Spleen (tissue), 11 donors: ENCODE measurements at regions not wholly inside any gene's neighbourhood (a gene's known extent, or its start where the extent isn't known, plus 50 kb on each side); places are given as distances from the start of the nearest gene placed in this dataset.

ENCODE experiments used
- DNase-seq: peaks from one replicate; pipeline ENCODE4 v3.0.0-alpha.2; 2020
- H3K27ac ChIP-seq, 8 donors: fragments of 200-600 bp; sonication (generic) in 7 of 8; 1 replicate in 4 of 8; 2 replicates in 4 of 8; pipeline versions ENCODE4 v1.5.0 to v1.8.0; 2016 to 2021; ENCODE audit warnings: inconsistent platforms in 4 of 8, mild to moderate bottlenecking in 4 of 8, moderate library complexity in 1 of 8
- H3K27me3 ChIP-seq, 7 donors: fragments of 200-600 bp; sonication (generic) in 6 of 7; replicated peaks in 1 of 7; 1 replicate in 4 of 7; 2 replicates in 3 of 7; pipeline versions ENCODE4 v1.5.0 to v1.8.0; 2016 to 2021; ENCODE audit warnings: inconsistent platforms in 3 of 7, mild to moderate bottlenecking in 1 of 7
- H3K36me3 ChIP-seq, 6 donors: fragments of 200-600 bp; sonication (generic) in 5 of 6; 1 replicate in 4 of 6; 2 replicates in 2 of 6; pipeline versions ENCODE4 v1.5.0 to v1.8.0; 2016 to 2021; ENCODE audit warnings: inconsistent platforms in 2 of 6
- H3K4me1 ChIP-seq, 6 donors: fragments of 200-600 bp; sonication (generic) in 5 of 6; 1 replicate in 3 of 6; 2 replicates in 3 of 6; pipeline versions ENCODE4 v1.5.0 to v1.8.0; 2016 to 2021; ENCODE audit warnings: inconsistent platforms in 3 of 6
- H3K4me3 ChIP-seq, 8 donors: fragments of 200-600 bp; sonication (generic) in 7 of 8; 1 replicate in 4 of 8; 2 replicates in 4 of 8; pipeline versions ENCODE4 v1.5.0 to v1.8.0; 2016 to 2021; ENCODE audit warnings: inconsistent platforms in 4 of 8, mild to moderate bottlenecking in 4 of 8, moderate library complexity in 2 of 8
- H3K9me3 ChIP-seq, 8 donors: fragments of 200-600 bp; sonication (generic) in 7 of 8; 1 replicate in 4 of 8; 2 replicates in 4 of 8; pipeline versions ENCODE4 v1.5.0 to v1.8.0; 2016 to 2021; ENCODE audit warnings: inconsistent platforms in 4 of 8
- POLR2A ChIP-seq, 3 donors: fragments of 450-650 bp; IDR thresholded peaks; one replicate each; pipeline ENCODE4 v1.5.1; 2017; ENCODE audit warnings: antibody characterized with exemption in 3 of 3, mild to moderate bottlenecking in 1 of 3
- POLR2AphosphoS5 ChIP-seq, 3 donors: sonication (generic); formaldehyde crosslinking; IDR thresholded peaks; one replicate each; pipeline ENCODE4 v1.5.1; 2017; ENCODE audit warnings: antibody characterized with exemption in 3 of 3
- WGBS, 5 donors: extraction: QIAGEN DNeasy Blood & Tissue Kit in 3 of 5; methylation state at CpG; one replicate each; pipeline versions ENCODE4 v1.1.5 to v1.1.7; 2013 to 2018; 5-methylcytosine and 5-hydroxymethylcytosine counted together
- intact Hi-C: fragments of 100-400 bp; cut with DNase I; formaldehyde crosslinking; loops from one replicate; pipeline ENCODE4 v1.15.0; 2023; ENCODE audit warnings: low total_unique reads
- TF ChIP-seq, protein P1 (sequence below), 11 experiments: fragments of 200-600 bp in 7 of 11; fragments of 450-650 bp in 4 of 11; sonication (generic) in 4 of 11; IDR thresholded peaks in 8 of 11; conservative IDR thresholded peaks in 3 of 11; 1 replicate in 7 of 11; 2 replicates in 4 of 11; pipeline versions ENCODE4 v1.4.0 to v1.8.0; 2016 to 2021; ENCODE audit warnings: antibody characterized with exemption in 11 of 11, inconsistent platforms in 4 of 11, mild to moderate bottlenecking in 1 of 11
- donor health status: healthy with polysubstance abuse.
- donor health status: DM: no; HTN: no; CAD: no; lungs with moderate emphysema.
- donor health status: DM: no; HTN: no; CAD: no.
- donor health status: Bipolar disorder and iron deficiency.
- donor health status: healthy.
- donor health status: DM: no; HTN: no; CAD: no.
- donor health status: DM: yes; HTN: yes; CAD: no.

DNA sequence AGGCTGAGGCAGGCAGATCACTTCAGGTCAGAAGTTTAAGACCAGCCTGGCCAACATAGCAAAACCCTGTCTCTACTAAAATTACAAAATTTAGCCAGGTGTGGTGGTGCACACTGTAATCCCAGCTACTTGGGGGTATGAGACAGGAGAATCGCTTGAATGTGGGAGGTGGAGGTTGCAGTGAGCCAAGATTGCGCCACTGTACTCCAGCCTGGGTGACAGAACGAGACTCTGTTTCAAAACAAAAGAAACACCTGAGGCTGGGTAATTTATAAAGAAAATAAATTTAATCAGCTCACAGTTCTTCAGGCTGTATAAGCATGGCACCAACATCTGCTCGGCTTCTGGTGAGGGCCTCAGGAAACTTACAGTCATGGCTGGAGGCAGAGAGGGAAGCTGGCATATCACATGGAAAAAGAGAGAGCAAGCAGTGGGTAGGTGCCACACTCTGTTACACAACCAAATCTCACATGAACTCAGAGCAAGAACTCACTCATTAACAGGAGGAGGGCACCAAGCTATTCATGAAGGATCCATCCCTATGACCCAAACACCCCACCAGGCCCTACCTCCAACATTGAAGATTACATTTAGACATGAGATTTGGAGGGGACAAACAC is 244.1 kb upstream of the RBBP8 start:
- H3K4me1 ChIP-seq, result peaks cover 0 to 14% (median 0%) of the 10 kb centered on the region in 6 donors
- DNase-seq, result no peak
- 90 to 94% (median 91%) methylated on average over 4 of the region's 4 CpGs for WGBS, 5 donors
- intact Hi-C loops, result no loop called here
- no peak for TF ChIP-seq POLR2A (IDR thresholded peaks at IDR 0.05)
- TF ChIP-seq POLR2AphosphoS5 (IDR thresholded peaks at IDR 0.05), result no peak
- TF ChIP-seq, protein P1, sequence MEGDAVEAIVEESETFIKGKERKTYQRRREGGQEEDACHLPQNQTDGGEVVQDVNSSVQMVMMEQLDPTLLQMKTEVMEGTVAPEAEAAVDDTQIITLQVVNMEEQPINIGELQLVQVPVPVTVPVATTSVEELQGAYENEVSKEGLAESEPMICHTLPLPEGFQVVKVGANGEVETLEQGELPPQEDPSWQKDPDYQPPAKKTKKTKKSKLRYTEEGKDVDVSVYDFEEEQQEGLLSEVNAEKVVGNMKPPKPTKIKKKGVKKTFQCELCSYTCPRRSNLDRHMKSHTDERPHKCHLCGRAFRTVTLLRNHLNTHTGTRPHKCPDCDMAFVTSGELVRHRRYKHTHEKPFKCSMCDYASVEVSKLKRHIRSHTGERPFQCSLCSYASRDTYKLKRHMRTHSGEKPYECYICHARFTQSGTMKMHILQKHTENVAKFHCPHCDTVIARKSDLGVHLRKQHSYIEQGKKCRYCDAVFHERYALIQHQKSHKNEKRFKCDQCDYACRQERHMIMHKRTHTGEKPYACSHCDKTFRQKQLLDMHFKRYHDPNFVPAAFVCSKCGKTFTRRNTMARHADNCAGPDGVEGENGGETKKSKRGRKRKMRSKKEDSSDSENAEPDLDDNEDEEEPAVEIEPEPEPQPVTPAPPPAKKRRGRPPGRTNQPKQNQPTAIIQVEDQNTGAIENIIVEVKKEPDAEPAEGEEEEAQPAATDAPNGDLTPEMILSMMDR (IDR thresholded peaks at IDR 0.05 in 8 of 11, conservative IDR thresholded peaks at IDR 0.05 in 3 of 11), result no peak
- H3K4me3 ChIP-seq, result no peak overlapping the region
- no peak overlapping the region for H3K27ac ChIP-seq
- H3K36me3 ChIP-seq, result no peaks in the 10 kb centered on the region
- no peaks in the 10 kb centered on the region for H3K27me3 ChIP-seq
- peaks cover 0 to 13% (median 8%) of the 10 kb centered on the region in 8 donors for H3K9me3 ChIP-seq

DNA sequence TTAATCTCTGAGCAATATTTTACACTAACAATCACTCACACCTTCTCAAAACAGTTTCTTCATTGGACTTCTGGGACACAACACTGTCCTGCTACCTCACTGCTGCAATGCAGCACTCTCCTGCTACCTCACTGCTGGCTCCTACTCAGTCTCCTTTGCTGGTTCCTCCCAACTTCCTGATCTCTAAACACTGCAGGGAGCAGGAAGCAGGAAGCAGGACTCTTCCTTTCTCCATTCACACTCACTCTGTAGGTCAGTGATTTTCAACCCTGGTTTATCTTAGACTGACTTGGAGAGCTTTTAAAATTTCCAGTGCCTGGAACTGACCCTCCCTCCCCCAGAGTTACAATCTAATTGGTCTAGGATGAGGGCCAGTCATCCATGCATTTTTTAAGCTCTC is 243.4 kb upstream of the RBBP8 start:
- no peaks in the 10 kb centered on the region for H3K27me3 ChIP-seq
- H3K4me3 ChIP-seq, result no peak overlapping the region
- TF ChIP-seq POLR2AphosphoS5 (IDR thresholded peaks at IDR 0.05) (no peak), POLR2A (IDR thresholded peaks at IDR 0.05) (no peak)
- TF ChIP-seq, protein P1 (IDR thresholded peaks at IDR 0.05 in 8 of 11, conservative IDR thresholded peaks at IDR 0.05 in 3 of 11), result no peak
- peaks cover 0 to 14% (median 0%) of the 10 kb centered on the region in 6 donors for H3K4me1 ChIP-seq
- DNase-seq, result no peak
- H3K27ac ChIP-seq, result no peak overlapping the region
- no peaks in the 10 kb centered on the region for H3K36me3 ChIP-seq
- intact Hi-C loops, result no loop called here
- peaks cover 0 to 13% (median 8%) of the 10 kb centered on the region in 8 donors for H3K9me3 ChIP-seq

DNA sequence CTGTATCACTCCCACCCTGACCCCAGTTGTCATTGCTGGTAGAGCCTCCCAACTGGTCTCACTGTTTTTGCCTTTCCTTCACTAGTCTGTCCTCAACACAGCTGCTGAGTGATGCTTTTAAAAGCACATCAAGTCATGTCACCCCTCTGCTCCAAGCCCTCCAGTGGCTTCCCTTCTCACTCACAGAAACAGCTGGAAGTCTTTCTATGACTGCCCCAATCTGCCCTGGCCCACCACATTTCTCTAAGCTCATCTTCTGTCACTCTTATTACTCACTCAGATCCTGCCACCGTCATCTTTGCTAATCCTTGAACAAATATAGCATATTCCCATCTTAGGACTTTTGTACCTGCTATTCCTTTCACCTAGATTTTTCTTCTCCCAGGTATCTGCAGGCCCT is 242.6 kb upstream of the RBBP8 start:
- Histone ChIP-seq H3K4me1 (peaks cover 0 to 14% (median 0%) of the 10 kb centered on the region in 6 donors), H3K4me3 (no peak overlapping the region), H3K27me3 (no peaks in the 10 kb centered on the region), H3K9me3 (peaks cover 0 to 13% (median 8%) of the 10 kb centered on the region in 8 donors), H3K36me3 (no peaks in the 10 kb centered on the region), H3K27ac (no peak overlapping the region)
- 72 to 87% (median 83%) methylated on average over 1 of the region's 1 CpG for WGBS, 5 donors
- DNase-seq, result no peak
- intact Hi-C loops, result no loop called here
- TF ChIP-seq POLR2AphosphoS5 (IDR thresholded peaks at IDR 0.05) (no peak), POLR2A (IDR thresholded peaks at IDR 0.05) (no peak)
- TF ChIP-seq, protein P1 (IDR thresholded peaks at IDR 0.05 in 8 of 11, conservative IDR thresholded peaks at IDR 0.05 in 3 of 11), result no peak

DNA sequence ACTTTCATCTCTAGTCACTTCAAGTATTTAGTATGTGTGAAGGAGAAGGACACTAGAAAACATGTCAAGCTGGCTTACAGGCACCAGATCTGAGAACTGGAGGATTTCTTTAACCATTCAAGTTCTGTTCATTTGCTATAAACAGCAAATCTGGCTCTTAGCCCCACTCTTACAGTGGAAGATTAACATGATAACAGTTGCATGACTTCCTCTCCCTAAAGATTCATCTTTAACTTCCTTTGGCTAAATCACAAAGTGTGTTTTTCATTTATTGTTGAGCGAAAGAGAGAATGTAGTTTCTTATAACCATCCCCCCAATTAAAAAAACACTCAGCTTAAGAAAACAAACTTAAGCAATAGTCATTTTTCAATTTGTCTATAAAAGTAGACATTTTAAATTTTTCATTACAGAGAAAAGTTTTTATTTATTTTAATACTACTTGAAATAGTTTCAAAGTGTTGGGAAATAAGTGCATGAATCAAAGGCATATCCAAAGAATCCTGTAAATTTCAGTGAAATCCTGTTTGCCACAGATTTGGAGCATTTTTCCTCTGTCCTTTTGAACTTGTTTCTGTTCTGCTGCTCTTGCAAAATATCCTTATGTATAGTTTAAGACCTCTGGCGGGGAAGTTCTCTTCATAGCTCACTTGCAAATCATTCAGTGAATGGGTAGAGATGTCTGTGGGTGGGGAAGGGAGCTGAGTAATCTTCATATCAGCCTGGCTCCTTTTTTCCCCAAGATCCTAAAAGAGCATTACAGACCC is 241.0 kb upstream of the RBBP8 start:
- no peaks in the 10 kb centered on the region for H3K36me3 ChIP-seq
- intact Hi-C loops, result no loop called here
- H3K4me3 ChIP-seq, result no peak overlapping the region
- TF ChIP-seq POLR2A (IDR thresholded peaks at IDR 0.05) (no peak), POLR2AphosphoS5 (IDR thresholded peaks at IDR 0.05) (no peak)
- 59 to 78% (median 72%) methylated on average over 2 of the region's 2 CpGs for WGBS, 5 donors
- peaks cover 0 to 13% (median 8%) of the 10 kb centered on the region in 8 donors for H3K9me3 ChIP-seq
- no peak overlapping the region for H3K27ac ChIP-seq
- DNase-seq, result no peak
- no peaks in the 10 kb centered on the region for H3K27me3 ChIP-seq
- H3K4me1 ChIP-seq, result peaks cover 0 to 14% (median 0%) of the 10 kb centered on the region in 6 donors
